Colonic mucosa (tissue), 4 donors: ENCODE measurements at regions not wholly inside any gene's neighbourhood (a gene's known extent, or its start where the extent isn't known, plus 50 kb on each side); places are given as distances from the start of the nearest gene placed in this dataset.

ENCODE experiments used
- DNase-seq: peaks from one replicate; pipeline ENCODE4 v3.0.0-alpha.2; 2020
- H3K27ac ChIP-seq: fragments of 200-600 bp; one replicate; pipeline ENCODE4 v1.8.0; 2021
- H3K27me3 ChIP-seq: fragments of 200-600 bp; one replicate; pipeline ENCODE4 v1.8.0; 2021
- H3K36me3 ChIP-seq: fragments of 200-600 bp; one replicate; pipeline ENCODE4 v1.8.0; 2021
- H3K4me1 ChIP-seq: fragments of 200-600 bp; one replicate; pipeline ENCODE4 v1.8.0; 2021; ENCODE audit warnings: mild to moderate bottlenecking
- H3K4me3 ChIP-seq: fragments of 200-600 bp; one replicate; pipeline ENCODE4 v1.8.0; 2021
- H3K9ac ChIP-seq, 2 donors: one replicate each; pipeline ENCODE4 v1.7.0; 2013; ENCODE audit warnings: control low read depth in 2 of 2, low read depth in 2 of 2, low read length in 2 of 2
- H3K9me3 ChIP-seq: fragments of 200-600 bp; one replicate; pipeline ENCODE4 v1.8.0; 2021
- CTCF ChIP-seq: fragments of 200-600 bp; IDR thresholded peaks from one replicate; pipeline ENCODE4 v1.8.0; 2022; ENCODE audit warnings: antibody characterized with exemption, mild to moderate bottlenecking
- intact Hi-C: fragments of 100-400 bp; cut with DNase I; formaldehyde crosslinking; loops from one replicate; pipeline ENCODE4 v1.14.1; 2022
- donor health status: healthy.
- donor health status: DM: no; HTN: no; CAD: no.
- donor health status: DM: no; HTN: no; CAD: no.

DNA sequence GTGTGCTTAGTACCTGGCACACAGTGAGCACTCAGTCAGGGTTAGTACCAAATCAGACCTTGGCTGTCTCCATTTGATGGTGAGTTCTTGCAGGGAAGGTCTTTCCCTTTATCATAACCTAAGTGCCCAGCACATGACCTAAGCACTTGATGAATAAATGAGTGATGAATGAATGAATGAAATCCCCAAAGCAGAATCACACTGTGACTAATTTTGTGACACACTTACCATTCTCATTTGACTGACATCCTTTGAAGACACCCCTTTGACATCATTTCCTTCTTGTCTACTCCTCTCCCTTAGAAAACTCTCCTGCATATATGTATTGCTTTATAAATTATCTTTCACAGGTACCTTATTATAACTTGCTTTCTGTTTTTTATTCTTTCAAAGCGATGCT, 130.2 kb upstream of the ELL2 start:
- Histone ChIP-seq H3K27ac (no peak overlapping the region), H3K36me3 (no peaks in the 10 kb centered on the region), H3K9ac (no peak overlapping the region), H3K4me1 (no peaks in the 10 kb centered on the region), H3K27me3 (no peaks in the 10 kb centered on the region), H3K9me3 (no peaks in the 10 kb centered on the region), H3K4me3 (no peak overlapping the region)
- intact Hi-C loops, result no loop called here
- DNase-seq, result no peak
- no peak for TF ChIP-seq CTCF

GRCh38 chr5:96090215-96090614, 128.6 kb upstream of the ELL2 start:
- Histone ChIP-seq H3K4me3 (no peak overlapping the region), H3K4me1 (no peaks in the 10 kb centered on the region), H3K9ac (no peak overlapping the region), H3K27me3 (no peaks in the 10 kb centered on the region), H3K27ac (no peak overlapping the region), H3K9me3 (no peaks in the 10 kb centered on the region), H3K36me3 (no peaks in the 10 kb centered on the region)
- no peak for TF ChIP-seq CTCF
- intact Hi-C loops, result no loop called here
- DNase-seq, result no peak

DNA sequence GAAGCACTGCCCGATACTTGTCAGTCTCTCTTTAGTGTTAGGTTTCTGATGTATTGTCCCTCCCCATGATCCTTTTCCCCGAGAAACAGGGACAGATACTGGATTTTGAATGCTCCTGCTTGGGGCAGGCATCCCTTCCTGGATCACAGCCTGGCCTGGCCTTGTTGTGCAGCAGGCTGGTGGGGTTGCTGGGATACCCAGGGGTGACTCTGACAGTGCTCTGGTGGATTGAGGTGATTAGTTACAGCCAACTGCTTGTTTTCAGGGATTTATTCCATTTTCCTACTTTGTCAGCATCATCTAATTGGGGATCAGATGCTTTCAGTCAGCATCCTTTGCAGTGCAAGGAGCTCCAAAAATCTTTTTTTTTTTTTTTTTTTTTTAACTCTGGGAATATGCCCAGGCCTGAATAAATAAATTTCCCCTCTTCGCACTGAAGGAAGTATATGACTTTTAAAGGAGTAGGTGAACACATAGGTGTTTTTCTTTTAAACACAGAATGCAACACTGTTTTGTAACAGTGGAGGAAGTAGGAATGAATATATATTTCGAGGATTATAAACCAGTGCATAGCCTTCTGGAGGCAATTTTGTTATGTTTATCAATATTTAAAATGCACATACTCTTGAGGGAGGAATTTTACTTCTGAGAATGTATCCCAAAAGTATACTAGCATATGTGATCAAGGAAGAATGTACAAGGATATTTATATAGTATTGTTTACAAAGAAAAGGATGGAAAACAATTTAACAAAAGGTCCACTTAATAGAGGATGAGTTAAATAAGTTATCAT, 127.3 kb upstream of the ELL2 start:
- TF ChIP-seq CTCF, result no peak
- no peak overlapping the region for H3K27ac ChIP-seq
- no peak overlapping the region for H3K9ac ChIP-seq
- no peaks in the 10 kb centered on the region for H3K27me3 ChIP-seq
- intact Hi-C loops, result no loop called here
- no peak for DNase-seq
- H3K36me3 ChIP-seq, result no peaks in the 10 kb centered on the region
- H3K4me3 ChIP-seq, result no peak overlapping the region
- no peaks in the 10 kb centered on the region for H3K4me1 ChIP-seq
- H3K9me3 ChIP-seq, result no peaks in the 10 kb centered on the region

DNA sequence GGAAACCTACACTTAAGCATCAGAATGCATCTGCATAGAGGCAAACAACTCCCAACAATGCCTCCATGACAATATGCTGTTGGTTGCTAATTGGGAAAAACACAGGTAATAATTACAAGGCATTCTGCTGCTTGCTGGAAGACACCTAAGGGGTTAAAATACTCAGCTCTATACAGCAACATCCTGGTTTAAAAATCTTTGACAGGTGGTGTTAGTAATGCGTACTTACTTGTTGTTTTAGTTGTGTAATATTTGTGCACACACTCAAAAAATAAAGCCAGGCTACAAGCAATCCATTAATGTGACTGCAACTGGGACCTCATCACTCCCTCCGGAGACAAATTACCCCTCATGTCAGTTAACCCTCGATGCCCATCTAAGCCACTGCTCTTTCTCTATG, 126.3 kb upstream of the ELL2 start:
- Histone ChIP-seq H3K4me3 (no peak overlapping the region), H3K4me1 (no peaks in the 10 kb centered on the region), H3K27me3 (no peaks in the 10 kb centered on the region), H3K27ac (no peak overlapping the region), H3K36me3 (no peaks in the 10 kb centered on the region), H3K9me3 (no peaks in the 10 kb centered on the region), H3K9ac (no peak overlapping the region)
- TF ChIP-seq CTCF, result no peak
- DNase-seq, result no peak
- intact Hi-C loops, result no loop called here

- Histone ChIP-seq H3K36me3 (no peaks in the 10 kb centered on the region), H3K4me3 (no peak overlapping the region), H3K9ac (no peak overlapping the region), H3K4me1 (no peaks in the 10 kb centered on the region), H3K27me3 (no peaks in the 10 kb centered on the region), H3K9me3 (no peaks in the 10 kb centered on the region), H3K27ac (no peak overlapping the region)
- TF ChIP-seq CTCF, result no peak
- no peak for DNase-seq
- intact Hi-C loops, result no loop called here
Observed at GRCh38 chr5:96084874-96085506, 123.3 kb upstream of the ELL2 start.
